ENCODE measurements at regions not wholly inside any gene's neighbourhood (a gene's known extent, or its start where the extent isn't known, plus 50 kb on each side); places are given as distances from the start of the nearest gene placed in this dataset.

DNA sequence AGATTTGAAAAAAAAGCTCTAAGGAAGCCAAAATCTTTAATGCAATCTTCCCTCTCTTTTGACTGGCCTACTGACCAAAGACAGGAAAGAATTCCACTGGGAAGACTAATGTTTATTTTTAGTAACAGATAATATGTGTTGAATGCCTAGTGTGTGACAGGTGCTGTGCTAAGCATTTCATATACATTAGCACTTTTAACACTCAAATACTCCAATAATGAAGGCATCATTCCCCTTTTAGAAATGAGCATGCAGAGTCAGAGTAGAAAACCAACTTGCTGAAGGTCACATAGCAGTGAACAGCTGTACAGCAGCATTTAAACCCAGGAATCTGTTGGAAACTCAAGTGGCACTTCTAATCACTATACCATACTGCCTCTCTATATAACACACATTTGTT lies 170.6 kb downstream of the MINAR1 start:
- H3K4me3 ChIP-seq: no peak overlapping the region
- H3K9me3 ChIP-seq: no peaks in the 10 kb centered on the region
- DNase-seq: no peak
- TF ChIP-seq, protein P1, sequence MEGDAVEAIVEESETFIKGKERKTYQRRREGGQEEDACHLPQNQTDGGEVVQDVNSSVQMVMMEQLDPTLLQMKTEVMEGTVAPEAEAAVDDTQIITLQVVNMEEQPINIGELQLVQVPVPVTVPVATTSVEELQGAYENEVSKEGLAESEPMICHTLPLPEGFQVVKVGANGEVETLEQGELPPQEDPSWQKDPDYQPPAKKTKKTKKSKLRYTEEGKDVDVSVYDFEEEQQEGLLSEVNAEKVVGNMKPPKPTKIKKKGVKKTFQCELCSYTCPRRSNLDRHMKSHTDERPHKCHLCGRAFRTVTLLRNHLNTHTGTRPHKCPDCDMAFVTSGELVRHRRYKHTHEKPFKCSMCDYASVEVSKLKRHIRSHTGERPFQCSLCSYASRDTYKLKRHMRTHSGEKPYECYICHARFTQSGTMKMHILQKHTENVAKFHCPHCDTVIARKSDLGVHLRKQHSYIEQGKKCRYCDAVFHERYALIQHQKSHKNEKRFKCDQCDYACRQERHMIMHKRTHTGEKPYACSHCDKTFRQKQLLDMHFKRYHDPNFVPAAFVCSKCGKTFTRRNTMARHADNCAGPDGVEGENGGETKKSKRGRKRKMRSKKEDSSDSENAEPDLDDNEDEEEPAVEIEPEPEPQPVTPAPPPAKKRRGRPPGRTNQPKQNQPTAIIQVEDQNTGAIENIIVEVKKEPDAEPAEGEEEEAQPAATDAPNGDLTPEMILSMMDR (IDR thresholded peaks at IDR 0.05): no peak
- H3K36me3 ChIP-seq: no peaks in the 10 kb centered on the region
- H3K27ac ChIP-seq: no peak overlapping the region
- no peak for ATAC-seq
- H3K4me1 ChIP-seq: no peaks in the 10 kb centered on the region
- intact Hi-C loops (cut with DNase I): no loop called here
- H3K27me3 ChIP-seq (ENCODE audit: low read depth): no peaks in the 10 kb centered on the region

DNA sequence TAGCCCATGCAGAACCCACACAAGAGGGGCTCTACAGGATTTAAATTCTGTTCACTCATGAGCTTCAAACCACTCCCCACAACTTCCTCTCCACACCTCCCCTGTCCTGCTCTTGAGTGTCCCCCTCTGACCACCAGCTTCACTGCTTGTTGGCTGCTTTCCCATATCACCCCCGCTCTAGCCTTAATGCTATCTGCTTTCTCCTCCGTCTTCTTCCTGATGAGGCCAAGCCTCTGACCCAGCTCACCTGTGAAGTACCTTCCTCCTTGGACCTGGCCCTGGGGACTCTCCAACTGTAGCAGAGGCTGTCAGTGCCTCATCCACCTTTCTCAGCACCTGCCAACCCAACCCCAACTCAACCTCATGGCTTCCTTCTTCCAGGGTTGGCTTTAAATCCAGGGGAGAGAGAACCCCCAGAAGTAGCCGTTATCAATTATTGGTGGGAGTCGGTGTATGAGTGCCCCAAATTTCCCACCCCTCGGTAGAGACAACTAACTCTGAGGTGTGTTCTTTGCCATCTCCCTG lies 174.8 kb downstream of the MINAR1 start:
- H3K4me3 ChIP-seq: no peak overlapping the region
- no peaks in the 10 kb centered on the region for H3K36me3 ChIP-seq
- no peaks in the 10 kb centered on the region for H3K27me3 ChIP-seq (ENCODE audit: low read depth)
- no peak for DNase-seq
- intact Hi-C loops (cut with DNase I): no loop called here
- H3K4me1 ChIP-seq: no peaks in the 10 kb centered on the region
- H3K27ac ChIP-seq: no peak overlapping the region
- TF ChIP-seq, protein P1 (IDR thresholded peaks at IDR 0.05): no peak
- H3K9me3 ChIP-seq: no peaks in the 10 kb centered on the region
- no peak for ATAC-seq

DNA sequence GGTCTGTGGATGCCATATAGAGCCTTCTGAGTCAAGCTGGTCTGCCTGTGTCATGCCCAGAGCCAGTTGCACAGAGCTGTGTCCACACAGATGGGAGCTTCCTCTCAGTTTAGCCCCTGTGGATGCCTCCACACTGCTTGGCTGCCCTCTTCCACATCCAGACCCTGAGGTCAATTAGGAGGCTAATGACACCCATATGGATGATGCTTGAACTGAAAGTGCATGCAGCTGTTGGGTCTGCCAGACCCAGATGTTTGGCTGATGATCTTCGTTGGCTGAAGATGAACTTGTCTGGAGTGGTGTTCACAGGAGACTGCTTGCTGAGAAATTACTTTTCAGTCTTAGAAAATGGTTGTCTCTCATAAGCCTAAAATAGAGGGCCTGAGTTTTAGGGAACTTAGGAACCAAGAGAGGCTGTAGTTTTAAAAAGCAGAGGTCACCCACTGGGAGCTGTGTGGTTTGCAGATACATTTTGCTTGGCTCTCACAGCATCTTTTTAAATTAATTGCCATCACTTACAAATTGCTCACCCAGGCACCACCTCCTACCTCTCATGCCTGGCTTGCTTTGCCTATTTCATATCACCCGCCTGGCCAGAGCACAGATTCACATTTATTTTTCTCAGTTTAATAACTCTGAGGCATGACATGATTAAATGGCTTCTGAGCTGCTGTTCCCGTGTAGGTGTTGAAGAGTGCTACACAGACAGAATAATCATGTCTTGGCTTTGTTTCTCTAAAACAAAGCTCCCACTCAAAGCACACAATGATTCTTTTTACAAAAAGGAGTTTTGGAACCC lies 176.1 kb downstream of the MINAR1 start:
- ATAC-seq (no peak), DNase-seq (no peak)
- H3K4me3 ChIP-seq: no peak overlapping the region
- H3K36me3 ChIP-seq: no peaks in the 10 kb centered on the region
- no peaks in the 10 kb centered on the region for H3K4me1 ChIP-seq
- H3K9me3 ChIP-seq: no peaks in the 10 kb centered on the region
- no peaks in the 10 kb centered on the region for H3K27me3 ChIP-seq (ENCODE audit: low read depth)
- TF ChIP-seq, protein P1 (IDR thresholded peaks at IDR 0.05): no peak
- no peak overlapping the region for H3K27ac ChIP-seq
- intact Hi-C loops (cut with DNase I): no loop called here

DNA sequence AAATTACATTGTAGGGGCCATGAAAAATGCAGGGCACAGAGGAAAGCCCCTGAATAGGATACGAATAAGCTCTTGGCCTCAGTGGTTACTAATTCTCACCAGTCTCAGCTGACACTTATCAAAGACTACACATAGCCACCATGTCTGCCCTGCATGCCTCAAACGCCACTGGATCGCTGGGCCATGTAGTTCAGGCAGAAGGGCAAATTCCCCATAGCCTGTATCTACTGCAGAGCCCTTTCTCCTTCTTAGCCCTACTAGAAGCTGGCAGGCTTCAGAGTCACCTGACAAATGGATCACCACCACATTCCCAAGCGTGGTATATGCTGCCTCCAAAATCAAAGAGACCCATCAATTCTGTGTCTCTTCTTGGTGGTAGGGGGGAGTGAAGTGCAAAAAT lies 177.4 kb downstream of the MINAR1 start:
- Histone ChIP-seq H3K4me3 (no peak overlapping the region), H3K27me3 (ENCODE audit: low read depth) (no peaks in the 10 kb centered on the region), H3K9me3 (no peaks in the 10 kb centered on the region), H3K27ac (no peak overlapping the region), H3K4me1 (no peaks in the 10 kb centered on the region), H3K36me3 (no peaks in the 10 kb centered on the region)
- no peak for ATAC-seq
- intact Hi-C loops (cut with DNase I): no loop called here
- DNase-seq: no peak
- TF ChIP-seq, protein P1 (IDR thresholded peaks at IDR 0.05): no peak

DNA sequence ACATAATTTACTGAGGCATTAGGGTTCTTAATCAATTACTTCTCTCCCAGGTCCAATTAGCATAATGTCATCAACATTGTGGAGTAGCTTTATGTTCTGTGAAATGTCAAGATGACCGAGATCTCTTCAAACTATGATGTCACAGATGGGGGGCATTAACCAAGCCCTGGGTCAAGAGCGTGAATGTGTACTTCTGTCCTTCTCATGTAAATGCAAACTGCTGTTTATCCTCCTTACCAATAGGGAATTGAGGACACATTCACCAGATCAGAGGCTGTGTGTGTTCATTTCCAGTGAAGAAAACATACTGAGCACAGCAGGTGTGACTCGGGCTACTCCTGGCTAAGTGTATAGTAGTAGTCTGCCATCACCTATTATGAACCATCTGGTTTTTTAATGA lies 177.9 kb downstream of the MINAR1 start:
- Histone ChIP-seq H3K27ac (no peak overlapping the region), H3K27me3 (ENCODE audit: low read depth) (no peaks in the 10 kb centered on the region), H3K36me3 (no peaks in the 10 kb centered on the region), H3K4me1 (no peaks in the 10 kb centered on the region), H3K4me3 (no peak overlapping the region), H3K9me3 (no peaks in the 10 kb centered on the region)
- DNase-seq (no peak), ATAC-seq (no peak)
- intact Hi-C loops (cut with DNase I): no loop called here
- TF ChIP-seq, protein P1 (IDR thresholded peaks at IDR 0.05): no peak
